H1 (cell line): ENCODE measurements at regions not wholly inside any gene's neighbourhood (a gene's known extent, or its start where the extent isn't known, plus 50 kb on each side); places are given as distances from the start of the nearest gene placed in this dataset.

Experiments used
- CTCF ChIA-PET: fragments of 300-600 bp; sonication (Branson Sonifier 250); formaldehyde crosslinking; loops from one replicate; lab custom pipeline; 2021; ENCODE audit not compliant: partially characterized antibody; lab: Charles Lee
- POLR2A ChIA-PET: fragments of 300-600 bp; sonication (Branson Sonifier 250); formaldehyde crosslinking; loops from one replicate; lab custom pipeline; 2021; ENCODE audit warnings: inconsistent platforms; ENCODE audit not compliant: partially characterized antibody; lab: Charles Lee
- DNase-seq, 2 experiments: peaks; one replicate each; pipeline versions ENCODE4 v3.0.0 to v3.0.0-alpha.2; 2010 to 2022; ENCODE audit warnings: low spot score in 2 of 2, low read depth in 1 of 2, mixed read lengths in 1 of 2
- FAIRE-seq: peaks from 2 replicates; lab custom pipeline; 2011; peaks lifted over from hg19 to GRCh38; lab: Jason Lieb, UNC
- H2AFZ ChIP-seq: 2 replicates; pipeline ENCODE4 v1.8.1; 2012; ENCODE audit warnings: low read length, inconsistent platforms
- H2AK5ac ChIP-seq: 2 replicates; pipeline ENCODE4 v1.6.1; 2013; ENCODE audit warnings: low read depth, low read length
- H2BK120ac ChIP-seq: replicated peaks from 2 replicates; pipeline ENCODE3; 2013; ENCODE audit warnings: low read depth, low read length, inconsistent platforms
- H2BK12ac ChIP-seq: 2 replicates; pipeline ENCODE4 v1.6.1; 2013; ENCODE audit warnings: low read depth, low read length
- H2BK15ac ChIP-seq: 2 replicates; pipeline ENCODE4 v1.6.1; 2013; ENCODE audit warnings: low read length
- H2BK20ac ChIP-seq: 2 replicates; pipeline ENCODE4 v1.6.1; 2013; ENCODE audit warnings: low read length
- H2BK5ac ChIP-seq: 2 replicates; pipeline ENCODE4 v1.6.1; 2013; ENCODE audit warnings: low read depth, low read length
- H3K14ac ChIP-seq: 2 replicates; pipeline ENCODE4 v1.6.1; 2013; ENCODE audit warnings: inconsistent platforms; ENCODE audit not compliant: insufficient read length
- H3K18ac ChIP-seq: 2 replicates; pipeline ENCODE4 v1.6.1; 2013; ENCODE audit warnings: low read length; ENCODE audit errors: extremely low read depth
- H3K23ac ChIP-seq: 2 replicates; pipeline ENCODE4 v1.6.1; 2013; ENCODE audit warnings: inconsistent platforms; ENCODE audit not compliant: insufficient read length
- H3K23me2 ChIP-seq: 2 replicates; pipeline ENCODE4 v1.6.1; 2013; ENCODE audit warnings: low read depth, low read length
- H3K27ac ChIP-seq: 2 replicates; pipeline ENCODE4 v1.6.1; 2011; ENCODE audit warnings: low read depth, low read length, inconsistent platforms
- H3K27me3 ChIP-seq, 4 experiments: replicated peaks in 1 of 4; 1 replicate in 1 of 4; 2 replicates in 3 of 4; pipeline versions ENCODE4 v1.6.1 to v1.8.1; 2011 to 2013; ENCODE audit warnings: low read length in 3 of 4, mild to moderate bottlenecking in 3 of 4, inconsistent platforms in 2 of 4, mixed read lengths in 2 of 4, moderate library complexity in 1 of 4; ENCODE audit not compliant: control insufficient read depth in 3 of 4, insufficient read depth in 3 of 4; ENCODE audit errors: extremely low read depth in 1 of 4
- H3K36me3 ChIP-seq, 4 experiments: 2 replicates each; pipeline versions ENCODE4 v1.6.1 to v1.8.1; 2011 to 2013; ENCODE audit warnings: mild to moderate bottlenecking in 4 of 4, low read length in 3 of 4, moderate library complexity in 2 of 4, control low read depth in 1 of 4, inconsistent platforms in 1 of 4; ENCODE audit not compliant: insufficient read depth in 4 of 4, control insufficient read depth in 2 of 4
- H3K4ac ChIP-seq: replicated peaks from 2 replicates; pipeline ENCODE3; 2013; ENCODE audit warnings: low read length, low read depth, mixed read lengths, inconsistent platforms; ENCODE audit not compliant: insufficient read length
- H3K4me1 ChIP-seq, 4 experiments: replicated peaks in 1 of 4; 1 replicate in 1 of 4; 2 replicates in 3 of 4; pipeline versions ENCODE4 v1.6.1 to v1.8.1; 2011 to 2013; ENCODE audit warnings: low read length in 3 of 4, inconsistent platforms in 2 of 4, mixed read lengths in 1 of 4; ENCODE audit not compliant: insufficient read depth in 4 of 4, control insufficient read depth in 3 of 4
- H3K4me2 ChIP-seq, 2 experiments: 2 replicates each; pipeline versions ENCODE4 v1.6.1 to v1.8.1; 2011 to 2013; ENCODE audit warnings: low read depth in 2 of 2, low read length in 2 of 2, control low read depth in 1 of 2, inconsistent platforms in 1 of 2, mild to moderate bottlenecking in 1 of 2; ENCODE audit not compliant: insufficient read depth in 1 of 2
- H3K4me3 ChIP-seq, 4 experiments: fragments of 200-600, 300-600 bp in 1 of 4; sonication (generic), shearing (Covaris generic), sonication (Bioruptor Twin) in 1 of 4; 2 replicates each; pipeline versions ENCODE4 v1.5.1 to v1.8.1; 2011 to 2016; ENCODE audit warnings: low read length in 4 of 4, low read depth in 3 of 4, control low read depth in 2 of 4, inconsistent platforms in 2 of 4, mild to moderate bottlenecking in 2 of 4, mixed read lengths in 1 of 4, moderate library complexity in 1 of 4; ENCODE audit not compliant: insufficient read depth in 2 of 4; ENCODE audit errors: extremely low read depth in 1 of 4
- H3K56ac ChIP-seq: replicated peaks from 2 replicates; pipeline ENCODE3; 2013; ENCODE audit warnings: low read depth, mild to moderate bottlenecking, mixed read lengths, low read length, inconsistent platforms; ENCODE audit not compliant: insufficient read length
- H3K79me1 ChIP-seq: 2 replicates; pipeline ENCODE4 v1.6.1; 2013; ENCODE audit warnings: low read depth, low read length, control low read depth
- H3K79me2 ChIP-seq, 2 experiments: 2 replicates each; pipeline versions ENCODE4 v1.6.1 to v1.8.1; 2012 to 2013; ENCODE audit warnings: low read length in 2 of 2, mild to moderate bottlenecking in 2 of 2, inconsistent platforms in 1 of 2; ENCODE audit not compliant: insufficient read depth in 2 of 2, control insufficient read depth in 1 of 2
- H3K9ac ChIP-seq, 4 experiments: replicated peaks in 1 of 4; 1 replicate in 1 of 4; 2 replicates in 3 of 4; pipeline versions ENCODE4 v1.6.1 to v1.8.1; 2011 to 2013; ENCODE audit warnings: low read depth in 3 of 4, low read length in 3 of 4, control low read depth in 2 of 4, mild to moderate bottlenecking in 2 of 4, moderate library complexity in 2 of 4, inconsistent platforms in 1 of 4; ENCODE audit errors: extremely low read depth in 1 of 4
- H3K9me3 ChIP-seq, 2 experiments: 2 replicates each; pipeline versions ENCODE4 v1.6.1 to v1.8.1; 2012 to 2013; ENCODE audit warnings: mild to moderate bottlenecking in 2 of 2, moderate library complexity in 2 of 2, control low read depth in 1 of 2, inconsistent platforms in 1 of 2, low read depth in 1 of 2, low read length in 1 of 2, mixed read lengths in 1 of 2; ENCODE audit not compliant: insufficient read depth in 2 of 2
- H4K20me1 ChIP-seq, 2 experiments: replicated peaks in 1 of 2; 2 replicates each; pipeline versions ENCODE3 to v1.8.1; 2011 to 2013; ENCODE audit warnings: inconsistent platforms in 2 of 2, low read length in 2 of 2, mild to moderate bottlenecking in 1 of 2; ENCODE audit not compliant: insufficient read depth in 2 of 2, control insufficient read depth in 1 of 2
- H4K5ac ChIP-seq: 2 replicates; pipeline ENCODE4 v1.6.1; 2013; ENCODE audit warnings: low read length, low read depth, mixed read lengths, inconsistent platforms; ENCODE audit not compliant: insufficient read length
- H4K8ac ChIP-seq: 2 replicates; pipeline ENCODE4 v1.8.0; 2013; ENCODE audit warnings: mild to moderate bottlenecking, moderate library complexity, low read length, inconsistent platforms; ENCODE audit not compliant: insufficient read depth; ENCODE audit errors: extremely low read depth
- H4K91ac ChIP-seq: replicated peaks from 2 replicates; pipeline ENCODE3; 2013; ENCODE audit warnings: low read length, mixed read lengths, inconsistent platforms; ENCODE audit not compliant: insufficient read length
- BRCA1 ChIP-seq: IDR thresholded peaks from 2 replicates; pipeline ENCODE4 v1.6.1; 2012; ENCODE audit warnings: low read depth, low read length, improper control_type of control experiment
- CBX5 ChIP-seq: fragments of 300-800, 300-1000 bp; sonication (generic); IDR thresholded peaks from 2 replicates; pipeline ENCODE4 v1.7.1; 2016; ENCODE audit warnings: antibody characterized with exemption, low read length, low read depth
- RAD21 ChIP-seq, 2 experiments: IDR thresholded peaks in 1 of 2; conservative IDR thresholded peaks in 1 of 2; 2 replicates each; pipeline ENCODE4 v1.6.1; 2011; ENCODE audit warnings: low read depth in 2 of 2, low read length in 2 of 2, improper control_type of control experiment in 1 of 2, inconsistent platforms in 1 of 2, mild to moderate bottlenecking in 1 of 2, moderate library complexity in 1 of 2
- RFX5 ChIP-seq: IDR thresholded peaks from 2 replicates; pipeline ENCODE4 v1.6.1; 2011; ENCODE audit warnings: low read depth, low read length, improper control_type of control experiment, borderline replicate concordance
- RNF2 ChIP-seq: fragments of 200-900, 300-1000 bp; sonication (generic); IDR thresholded peaks from 2 replicates; pipeline ENCODE4 v1.7.1; 2016; ENCODE audit warnings: borderline replicate concordance, low read depth, mild to moderate bottlenecking, antibody characterized with exemption, low read length; ENCODE audit not compliant: poor library complexity, severe bottlenecking; ENCODE audit errors: missing control alignments
- TBP ChIP-seq: IDR thresholded peaks from 2 replicates; pipeline ENCODE4 v1.6.1; 2011; ENCODE audit warnings: low read depth, low read length, improper control_type of control experiment
- WGBS, 2 experiments: shearing (Covaris generic) in 1 of 2; methylation state at CpG; one replicate each; pipeline versions ENCODE4 v1.1.6 to v1.1.7; 2013 to 2015; ENCODE audit warnings: low lambda C conversion rate in 2 of 2, mixed read lengths in 2 of 2, inconsistent platforms in 1 of 2, low coverage in 1 of 2, missing lambda C conversion rate in 1 of 2; ENCODE audit not compliant: insufficient replicate concordance in 2 of 2, insufficient coverage in 1 of 2, insufficient read length in 1 of 2; ENCODE audit errors: extremely low coverage in 1 of 2, missing lambda C conversion rate in 1 of 2; 5-methylcytosine and 5-hydroxymethylcytosine counted together
- TF ChIP-seq, protein P1 (sequence below), 3 experiments: IDR thresholded peaks; 1 replicate in 2 of 3; 2 replicates in 1 of 3; pipeline versions ENCODE4 v1.5.1 to v1.6.1; 2011; ENCODE audit warnings: low read length in 3 of 3, mild to moderate bottlenecking in 3 of 3, inconsistent platforms in 2 of 3, low read depth in 1 of 3, moderate library complexity in 1 of 3; ENCODE audit not compliant: insufficient read depth in 1 of 3; ENCODE audit errors: control extremely low read depth in 1 of 3

- H3K9me3 ChIP-seq = no peaks in the 10 kb centered on the region
- H3K23me2 ChIP-seq = no peaks in the 10 kb centered on the region; the same call in 1 of the 2 replicates
- H2BK12ac ChIP-seq = no peak overlapping the region
- no peaks in the 10 kb centered on the region for H3K36me3 ChIP-seq
- no peak overlapping the region for H3K4me3 ChIP-seq
- H2BK15ac ChIP-seq = no peak overlapping the region
- no peak overlapping the region for H4K5ac ChIP-seq
- no peaks in the 10 kb centered on the region for H4K20me1 ChIP-seq
- H4K8ac ChIP-seq = no peak overlapping the region
- DNase-seq (no peak), FAIRE-seq (no peak)
- WGBS, 2 experiments = 90% methylated on average over 4 of the region's 4 CpGs; no CpG with 5 or more reads in 1 of the 2 experiments
- no peak overlapping the region for H3K56ac ChIP-seq
- H3K79me1 ChIP-seq = no peaks in the 10 kb centered on the region
- H3K4me2 ChIP-seq = no peak overlapping the region
- H2BK20ac ChIP-seq = no peak overlapping the region
- H3K23ac ChIP-seq = no peak overlapping the region
- H2AFZ ChIP-seq = no peak overlapping the region
- no peak overlapping the region for H2AK5ac ChIP-seq
- no peak overlapping the region for H3K14ac ChIP-seq
- ChIA-PET POLR2A (no interaction called here), CTCF (no interaction called here)
- H3K79me2 ChIP-seq = no peaks in the 10 kb centered on the region
- H3K27ac ChIP-seq = no peak overlapping the region
- no peak overlapping the region for H4K91ac ChIP-seq
- H2BK5ac ChIP-seq = no peak overlapping the region
- no peak overlapping the region for H3K18ac ChIP-seq
- H2BK120ac ChIP-seq = no peak overlapping the region
- H3K27me3 ChIP-seq = no peaks in the 10 kb centered on the region
- H3K9ac ChIP-seq = no peak overlapping the region
- no peak overlapping the region for H3K4ac ChIP-seq
- no peaks in the 10 kb centered on the region for H3K4me1 ChIP-seq
- TF ChIP-seq CBX5 = no peak
- TF ChIP-seq RFX5 = no peak
- no peak for TF ChIP-seq BRCA1
- no peak for TF ChIP-seq RNF2
- TF ChIP-seq TBP = no peak
- TF ChIP-seq, protein P1, sequence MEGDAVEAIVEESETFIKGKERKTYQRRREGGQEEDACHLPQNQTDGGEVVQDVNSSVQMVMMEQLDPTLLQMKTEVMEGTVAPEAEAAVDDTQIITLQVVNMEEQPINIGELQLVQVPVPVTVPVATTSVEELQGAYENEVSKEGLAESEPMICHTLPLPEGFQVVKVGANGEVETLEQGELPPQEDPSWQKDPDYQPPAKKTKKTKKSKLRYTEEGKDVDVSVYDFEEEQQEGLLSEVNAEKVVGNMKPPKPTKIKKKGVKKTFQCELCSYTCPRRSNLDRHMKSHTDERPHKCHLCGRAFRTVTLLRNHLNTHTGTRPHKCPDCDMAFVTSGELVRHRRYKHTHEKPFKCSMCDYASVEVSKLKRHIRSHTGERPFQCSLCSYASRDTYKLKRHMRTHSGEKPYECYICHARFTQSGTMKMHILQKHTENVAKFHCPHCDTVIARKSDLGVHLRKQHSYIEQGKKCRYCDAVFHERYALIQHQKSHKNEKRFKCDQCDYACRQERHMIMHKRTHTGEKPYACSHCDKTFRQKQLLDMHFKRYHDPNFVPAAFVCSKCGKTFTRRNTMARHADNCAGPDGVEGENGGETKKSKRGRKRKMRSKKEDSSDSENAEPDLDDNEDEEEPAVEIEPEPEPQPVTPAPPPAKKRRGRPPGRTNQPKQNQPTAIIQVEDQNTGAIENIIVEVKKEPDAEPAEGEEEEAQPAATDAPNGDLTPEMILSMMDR (IDR thresholded peaks at IDR 0.05; ENCODE audit: control extremely low read depth in 1 of 3, insufficient read depth in 1 of 3, low read depth in 1 of 3, low read length in 3 of 3) = no peak
- no peak for TF ChIP-seq RAD21 (IDR thresholded peaks at IDR 0.05 in 1 of 2, conservative IDR thresholded peaks at IDR 0.05 in 1 of 2; ENCODE audit: low read depth in 2 of 2, low read length in 2 of 2)
Observed at GRCh38 chr5:56413546-56413945, 180.4 kb upstream of the ANKRD55 start.
